ENCODE measurements at regions not wholly inside any gene's neighbourhood (a gene's known extent, or its start where the extent isn't known, plus 50 kb on each side); places are given as distances from the start of the nearest gene placed in this dataset.
"Not testable (repeated sequence)": the region's sequence is repeated elsewhere in the genome, so short reads cannot be mapped to it uniquely, and the experiment has no call there.

- DNase-seq, result no peak
Observed at GRCh38 chr6:11320914-11321597, 88.6 kb upstream of the NEDD9 start.

GRCh38 chr6:11318835-11319813 is 86.7 kb upstream of the NEDD9 start:
- no peak for DNase-seq

GRCh38 chr6:11317885-11318771 is 85.7 kb upstream of the NEDD9 start:
- peak; percentile 7 for DNase-seq

- no peak for DNase-seq
Observed at GRCh38 chr6:11315743-11316437, 83.4 kb upstream of the NEDD9 start.

GRCh38 chr6:11313207-11313606 is 80.7 kb upstream of the NEDD9 start:
- DNase-seq, result no peak

- no peak for DNase-seq
Observed at GRCh38 chr6:11311970-11312369, 79.5 kb upstream of the NEDD9 start.

- no peak for DNase-seq
Observed at GRCh38 chr6:11309947-11310665, 77.6 kb upstream of the NEDD9 start.

GRCh38 chr6:11307226-11307625 is 74.8 kb upstream of the NEDD9 start:
- DNase-seq, result no peak

- DNase-seq, result no peak
Observed at GRCh38 chr6:11304946-11305345, 72.5 kb upstream of the NEDD9 start.

GRCh38 chr6:11299876-11300428 is 67.5 kb upstream of the NEDD9 start:
- DNase-seq, result not testable (repeated sequence)

- DNase-seq, result not testable (repeated sequence)
Observed at GRCh38 chr6:11299421-11299784, 66.9 kb upstream of the NEDD9 start.

- peak; percentile 86 for DNase-seq
Observed at GRCh38 chr6:11298651-11299420, 66.4 kb upstream of the NEDD9 start.

GRCh38 chr6:11297376-11297729 is 64.9 kb upstream of the NEDD9 start:
- DNase-seq, result no peak

GRCh38 chr6:11296449-11297375 is 64.2 kb upstream of the NEDD9 start:
- no peak for DNase-seq

GRCh38 chr6:11295969-11296368 is 63.5 kb upstream of the NEDD9 start:
- no peak for DNase-seq

- DNase-seq, result no peak
Observed at GRCh38 chr6:11294228-11294627, 61.8 kb upstream of the NEDD9 start.

GRCh38 chr6:11292594-11293236 is 60.2 kb upstream of the NEDD9 start:
- DNase-seq, result no peak

- no peak for DNase-seq
Observed at GRCh38 chr6:11292091-11292490, 59.6 kb upstream of the NEDD9 start.

- DNase-seq, result no peak
Observed at GRCh38 chr6:11291582-11291981, 59.1 kb upstream of the NEDD9 start.
